ENCODE measurements at regions not wholly inside any gene's neighbourhood (a gene's known extent, or its start where the extent isn't known, plus 50 kb on each side); places are given as distances from the start of the nearest gene placed in this dataset.
"Not testable (repeated sequence)": the region's sequence is repeated elsewhere in the genome, so short reads cannot be mapped to it uniquely, and the experiment has no call there.

GRCh38 chr1:101451888-101452287 is 215.1 kb downstream of the S1PR1 start:
- DNase-seq (ENCODE audit: low spot score): no peak
- in situ Hi-C loops (cut with HindIII; ENCODE audit: low sequenced_read_pairs): no loop called here

GRCh38 chr1:101452825-101453224 is 216.0 kb downstream of the S1PR1 start:
- no peak for DNase-seq (ENCODE audit: low spot score)
- in situ Hi-C loops (cut with HindIII; ENCODE audit: low sequenced_read_pairs): no loop called here

- in situ Hi-C loops (cut with HindIII; ENCODE audit: low sequenced_read_pairs): no loop called here
- DNase-seq (ENCODE audit: low spot score): no peak
Observed at GRCh38 chr1:101453844-101454243, 217.0 kb downstream of the S1PR1 start.

- in situ Hi-C loops (cut with HindIII; ENCODE audit: low sequenced_read_pairs): no loop called here
- DNase-seq (ENCODE audit: low spot score): no peak
Observed at GRCh38 chr1:101455166-101455565, 218.3 kb downstream of the S1PR1 start.

GRCh38 chr1:101460739-101461138 is 223.9 kb downstream of the S1PR1 start:
- no peak for DNase-seq (ENCODE audit: low spot score)
- in situ Hi-C loops (cut with HindIII; ENCODE audit: low sequenced_read_pairs): no loop called here

GRCh38 chr1:101463195-101463594 is 226.4 kb downstream of the S1PR1 start:
- in situ Hi-C loops (cut with HindIII; ENCODE audit: low sequenced_read_pairs): no loop called here
- DNase-seq (ENCODE audit: low spot score): no peak

- in situ Hi-C loops (cut with HindIII; ENCODE audit: low sequenced_read_pairs): no loop called here
- no peak for DNase-seq (ENCODE audit: low spot score)
Observed at GRCh38 chr1:101465941-101466340, 229.1 kb downstream of the S1PR1 start.

- in situ Hi-C loops (cut with HindIII; ENCODE audit: low sequenced_read_pairs): no loop called here
- no peak for DNase-seq (ENCODE audit: low spot score)
Observed at GRCh38 chr1:101474039-101474665, 237.3 kb downstream of the S1PR1 start.

GRCh38 chr1:101476541-101476940 is 239.7 kb downstream of the S1PR1 start:
- DNase-seq (ENCODE audit: low spot score): no peak
- in situ Hi-C loops (cut with HindIII; ENCODE audit: low sequenced_read_pairs): no loop called here

GRCh38 chr1:101479945-101480344 is 243.1 kb downstream of the S1PR1 start:
- no peak for DNase-seq (ENCODE audit: low spot score)
- in situ Hi-C loops (cut with HindIII; ENCODE audit: low sequenced_read_pairs): no loop called here

GRCh38 chr1:101482306-101482705 is 245.5 kb downstream of the S1PR1 start:
- in situ Hi-C loops (cut with HindIII; ENCODE audit: low sequenced_read_pairs): no loop called here

GRCh38 chr1:101483982-101484688 is 247.3 kb downstream of the S1PR1 start:
- in situ Hi-C loops (cut with HindIII; ENCODE audit: low sequenced_read_pairs): no loop called here
- DNase-seq (ENCODE audit: low spot score): no peak

More at GRCh38 chr1:101482306-101482705, 245.5 kb downstream of the S1PR1 start:
- DNase-seq (ENCODE audit: low spot score): no peak

- no peak for DNase-seq (ENCODE audit: low spot score)
- in situ Hi-C loops (cut with HindIII; ENCODE audit: low sequenced_read_pairs): no loop called here
Observed at GRCh38 chr1:101484689-101485338, 248.0 kb downstream of the S1PR1 start.

GRCh38 chr1:101485712-101486111 is 248.9 kb downstream of the S1PR1 start:
- in situ Hi-C loops (cut with HindIII; ENCODE audit: low sequenced_read_pairs): no loop called here
- no peak for DNase-seq (ENCODE audit: low spot score)

GRCh38 chr1:101492144-101492543 is 255.3 kb downstream of the S1PR1 start:
- in situ Hi-C loops (cut with HindIII; ENCODE audit: low sequenced_read_pairs); DNase-seq (ENCODE audit: low spot score): not testable (repeated sequence)

GRCh38 chr1:101493920-101494319 is 257.1 kb downstream of the S1PR1 start:
- DNase-seq (ENCODE audit: low spot score); in situ Hi-C loops (cut with HindIII; ENCODE audit: low sequenced_read_pairs): not testable (repeated sequence)

GRCh38 chr1:101496109-101496508 is 259.3 kb downstream of the S1PR1 start:
- no peak for DNase-seq (ENCODE audit: low spot score)
- in situ Hi-C loops (cut with HindIII; ENCODE audit: low sequenced_read_pairs): no loop called here

- in situ Hi-C loops (cut with HindIII; ENCODE audit: low sequenced_read_pairs): no loop called here
- DNase-seq (ENCODE audit: low spot score): no peak
Observed at GRCh38 chr1:101497881-101498559, 261.2 kb downstream of the S1PR1 start.

- DNase-seq (ENCODE audit: low spot score); in situ Hi-C loops (cut with HindIII; ENCODE audit: low sequenced_read_pairs): not testable (repeated sequence)
Observed at GRCh38 chr1:101504106-101504505, 267.3 kb downstream of the S1PR1 start.

- DNase-seq (ENCODE audit: low spot score); in situ Hi-C loops (cut with HindIII; ENCODE audit: low sequenced_read_pairs): not testable (repeated sequence)
Observed at GRCh38 chr1:101505240-101505639, 268.4 kb downstream of the S1PR1 start.
